ENCODE measurements at regions not wholly inside any gene's neighbourhood (a gene's known extent, or its start where the extent isn't known, plus 50 kb on each side); places are given as distances from the start of the nearest gene placed in this dataset.

DNA sequence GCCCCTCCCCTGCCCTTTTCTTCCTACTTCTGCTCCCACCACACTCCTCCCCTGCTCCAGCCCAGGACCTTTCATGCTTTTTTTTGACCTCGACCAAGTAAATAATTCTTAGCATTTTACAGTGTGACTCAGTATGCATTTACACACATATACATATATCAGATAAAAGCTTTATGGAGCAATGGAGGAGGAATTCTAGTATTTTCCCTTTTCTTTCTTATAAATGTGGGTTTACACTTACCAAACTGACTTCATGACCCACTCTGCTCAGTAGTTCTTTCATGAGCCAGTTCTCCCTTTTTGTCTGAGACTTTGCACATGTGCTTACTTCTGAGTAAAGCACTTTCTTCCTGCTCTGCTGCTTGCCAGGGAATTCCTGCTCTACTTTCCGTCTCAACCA lies 111.8 kb upstream of the H2AZ1 start:
- TF ChIP-seq, protein P1, sequence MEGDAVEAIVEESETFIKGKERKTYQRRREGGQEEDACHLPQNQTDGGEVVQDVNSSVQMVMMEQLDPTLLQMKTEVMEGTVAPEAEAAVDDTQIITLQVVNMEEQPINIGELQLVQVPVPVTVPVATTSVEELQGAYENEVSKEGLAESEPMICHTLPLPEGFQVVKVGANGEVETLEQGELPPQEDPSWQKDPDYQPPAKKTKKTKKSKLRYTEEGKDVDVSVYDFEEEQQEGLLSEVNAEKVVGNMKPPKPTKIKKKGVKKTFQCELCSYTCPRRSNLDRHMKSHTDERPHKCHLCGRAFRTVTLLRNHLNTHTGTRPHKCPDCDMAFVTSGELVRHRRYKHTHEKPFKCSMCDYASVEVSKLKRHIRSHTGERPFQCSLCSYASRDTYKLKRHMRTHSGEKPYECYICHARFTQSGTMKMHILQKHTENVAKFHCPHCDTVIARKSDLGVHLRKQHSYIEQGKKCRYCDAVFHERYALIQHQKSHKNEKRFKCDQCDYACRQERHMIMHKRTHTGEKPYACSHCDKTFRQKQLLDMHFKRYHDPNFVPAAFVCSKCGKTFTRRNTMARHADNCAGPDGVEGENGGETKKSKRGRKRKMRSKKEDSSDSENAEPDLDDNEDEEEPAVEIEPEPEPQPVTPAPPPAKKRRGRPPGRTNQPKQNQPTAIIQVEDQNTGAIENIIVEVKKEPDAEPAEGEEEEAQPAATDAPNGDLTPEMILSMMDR (IDR thresholded peaks at IDR 0.05): no peak
- TF ChIP-seq POLR2A (IDR thresholded peaks at IDR 0.05): no peak

Data from body of pancreas (tissue), 4 donors.